A549 (cell line): ENCODE measurements at regions not wholly inside any gene's neighbourhood (a gene's known extent, or its start where the extent isn't known, plus 50 kb on each side); places are given as distances from the start of the nearest gene placed in this dataset.
"Not testable (repeated sequence)": the region's sequence is repeated elsewhere in the genome, so short reads cannot be mapped to it uniquely, and the experiment has no call there.

ENCODE experiments used
- ATAC-seq, 2 experiments: fragments of 200-7000 bp in 1 of 2; fragments of >200 bp in 1 of 2; cut with Nextera tagmentation in 1 of 2; cut with Tn5 transposase in 1 of 2; 3 replicates each; pipeline versions ENCODE4 v1.8.0 to v1.9.1; 2018 to 2020; ENCODE audit warnings: mild to moderate bottlenecking in 1 of 2, moderate library complexity in 1 of 2
- CTCF ChIA-PET: fragments of 300-600 bp; sonication (Branson Sonifier 250); formaldehyde crosslinking; extraction: SDS; loops from one replicate; lab custom pipeline; 2021; ENCODE audit warnings: antibody characterized with exemption, inconsistent platforms; lab: Yijun Ruan, JAX
- POLR2A ChIA-PET: fragments of 350-600 bp; formaldehyde crosslinking; extraction: SDS; loops from one replicate; lab custom pipeline; 2021; ENCODE audit warnings: antibody characterized with exemption, inconsistent platforms; lab: Yijun Ruan, JAX
- DNase-seq, 2 experiments: peaks; one replicate each; pipeline versions ENCODE4 v3.0.0 to v3.0.0-alpha.2; 2011 to 2016; ENCODE audit warnings: low read depth in 1 of 2, low spot score in 1 of 2
- FAIRE-seq: peaks from 2 replicates; lab custom pipeline; 2011; peaks lifted over from hg19 to GRCh38; lab: Jason Lieb, UNC
- H3K27ac ChIP-seq, 2 experiments: fragments of >200 bp; sonication (Bioruptor Twin); formaldehyde crosslinking; 3 replicates each; pipeline ENCODE4 v1.5.1; 2016 to 2017
- H3K4me1 ChIP-seq: fragments of >200 bp; sonication (Bioruptor Twin); formaldehyde crosslinking; 3 replicates; pipeline ENCODE4 v1.6.1; 2016
- H3K4me2 ChIP-seq: fragments of >200 bp; sonication (Bioruptor Twin); formaldehyde crosslinking; 3 replicates; pipeline ENCODE4 v1.6.1; 2016
- H3K4me3 ChIP-seq: fragments of >200 bp; sonication (Bioruptor Twin); formaldehyde crosslinking; 3 replicates; pipeline ENCODE4 v1.5.1; 2016
- H3K9me3 ChIP-seq: fragments of >200 bp; sonication (Bioruptor Twin); formaldehyde crosslinking; 3 replicates; pipeline ENCODE4 v1.6.1; 2016
- WGBS: methylation state at CpG from one replicate; pipeline ENCODE4 v1.1.6; 2017; ENCODE audit errors: missing lambda C conversion rate; 5-methylcytosine and 5-hydroxymethylcytosine counted together
- small RNA-seq, 6 experiments: library from RNA; depleted of rRNA; stranded (forward); fragments of <200 nt; gene quantifications; one replicate each; pipeline ENCODE3, GENCODE V24; 2012

DNA sequence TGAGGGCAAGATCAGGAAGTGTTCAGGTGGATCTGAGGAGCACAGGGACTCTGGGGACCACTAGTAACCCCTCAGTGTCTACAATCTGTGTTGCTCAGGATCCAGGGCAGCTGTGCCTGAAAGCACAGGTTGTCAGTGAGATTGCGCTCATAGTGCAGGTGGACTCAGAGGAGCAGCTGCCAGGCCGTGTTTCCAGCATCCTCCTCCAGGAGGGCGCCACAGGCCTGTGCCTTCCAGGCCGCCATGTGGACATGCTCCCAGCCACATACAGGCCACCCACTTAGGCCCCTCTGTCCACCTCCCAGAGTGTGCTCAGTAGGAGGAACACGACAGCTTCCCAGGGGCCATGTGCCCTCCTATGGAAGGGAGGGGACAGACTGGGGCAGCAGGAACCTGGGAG is 52.9 kb upstream of the GOLGA6L22 start:
- WGBS = no CpG with 5 or more reads among the region's 5 CpGs
- H3K4me2 ChIP-seq, H3K27ac ChIP-seq, H3K9me3 ChIP-seq, FAIRE-seq, CTCF ChIA-PET, H3K4me1 ChIP-seq, H3K4me3 ChIP-seq, POLR2A ChIA-PET, DNase-seq: not testable (repeated sequence)
- ATAC-seq = peak in 1 of 2 experiments; percentile 67; a peak in 3 of 6 replicates

Small RNA genes in the stretch of these regions (small RNA-seq; reads per million reads assigned to genes)
- 0 reads per million in 6 experiments for gene AC100757.2
